Nucleus accumbens (tissue), 56 donors: ENCODE measurements at regions not wholly inside any gene's neighbourhood (a gene's known extent, or its start where the extent isn't known, plus 50 kb on each side); places are given as distances from the start of the nearest gene placed in this dataset.

ENCODE experiments used
- DNase-seq, 56 donors: peaks; one replicate each; lab custom pipeline; 2025; lab: John Stamatoyannopoulos, UW

- DNase-seq = peak in 12 of 56 donors; percentile 2 to 48 (median 22)
These were observed 199.3 kb upstream of the GRIK3 start for GRCh38 chr1:37233606-37234005.

DNA sequence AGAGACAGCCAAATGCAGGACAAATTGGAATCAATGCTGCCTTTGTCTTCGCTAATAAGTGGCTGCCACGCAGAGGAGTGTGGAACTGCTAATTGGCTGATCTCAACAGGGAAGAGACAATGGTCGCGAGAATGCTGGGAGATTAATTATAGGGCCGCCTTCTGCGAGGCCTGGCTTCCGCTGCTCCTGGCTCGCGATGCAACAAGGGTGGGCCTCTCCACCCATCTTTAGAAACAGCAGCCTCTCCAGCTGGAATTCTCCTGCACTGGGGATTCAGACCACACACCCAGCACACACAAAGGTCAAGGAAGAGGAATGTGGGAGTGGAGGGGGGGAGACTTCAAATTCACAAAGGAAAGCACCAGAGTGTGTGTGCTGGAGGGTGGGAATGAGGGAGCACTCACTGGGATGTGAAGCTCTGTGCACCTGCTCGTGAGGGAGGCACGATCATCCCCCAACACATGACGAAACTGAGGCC is 200.7 kb upstream of the GRIK3 start:
- peak in 42 of 56 donors; percentile 5 to 73 (median 40) for DNase-seq

DNA sequence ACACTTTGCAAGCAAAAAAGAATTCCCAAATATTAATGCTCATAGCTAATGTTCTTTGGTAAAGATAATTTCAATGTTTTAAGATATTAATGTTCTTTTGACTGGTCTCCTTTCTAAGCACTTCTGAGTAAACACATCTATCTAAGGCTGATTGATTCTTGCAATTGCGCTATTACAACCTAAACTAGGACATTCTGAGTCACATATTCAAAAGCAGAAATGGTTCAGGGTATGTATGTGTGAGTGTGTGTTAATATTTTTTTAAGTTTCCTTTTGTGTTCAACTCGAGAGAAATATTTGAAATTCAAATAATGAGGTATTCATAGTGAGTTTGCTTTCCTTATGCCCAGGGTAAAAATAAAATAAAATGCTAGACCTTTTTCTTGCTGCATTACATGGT is 203.6 kb upstream of the GRIK3 start:
- no peak for DNase-seq

GRCh38 chr1:37238364-37239224 is 204.3 kb upstream of the GRIK3 start:
- DNase-seq = peak in 24 of 56 donors; percentile 8 to 63 (median 30)

GRCh38 chr1:37239225-37239740 is 205.0 kb upstream of the GRIK3 start:
- DNase-seq = no peak

- DNase-seq = no peak
These were observed 206.6 kb upstream of the GRIK3 start for GRCh38 chr1:37240897-37241296.

DNA sequence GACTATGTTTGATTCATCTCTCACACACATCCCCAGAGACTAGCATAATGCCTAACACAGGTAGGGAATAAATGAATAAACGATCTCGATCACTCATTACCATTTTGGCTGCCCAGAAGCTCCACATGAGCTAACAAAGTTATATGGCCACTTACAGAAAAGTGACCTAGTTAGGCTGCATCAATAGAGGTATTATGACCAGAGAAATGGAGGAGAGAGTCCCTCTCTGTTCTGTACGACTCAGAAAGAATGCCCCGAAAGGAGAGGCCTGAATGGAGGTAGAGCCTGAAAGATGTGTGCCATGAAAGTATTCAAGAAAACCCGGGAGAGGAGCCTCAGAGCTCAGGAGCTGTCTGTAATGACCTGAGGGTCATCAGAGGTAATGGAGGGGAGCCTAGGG is 208.2 kb upstream of the GRIK3 start:
- no peak for DNase-seq

GRCh38 chr1:37243368-37244082 is 209.2 kb upstream of the GRIK3 start:
- DNase-seq = no peak

GRCh38 chr1:37244083-37244480 is 209.8 kb upstream of the GRIK3 start:
- DNase-seq = no peak

GRCh38 chr1:37244815-37245214 is 210.5 kb upstream of the GRIK3 start:
- no peak for DNase-seq

- no peak for DNase-seq
These were observed 212.3 kb upstream of the GRIK3 start for GRCh38 chr1:37246631-37247030.

DNA sequence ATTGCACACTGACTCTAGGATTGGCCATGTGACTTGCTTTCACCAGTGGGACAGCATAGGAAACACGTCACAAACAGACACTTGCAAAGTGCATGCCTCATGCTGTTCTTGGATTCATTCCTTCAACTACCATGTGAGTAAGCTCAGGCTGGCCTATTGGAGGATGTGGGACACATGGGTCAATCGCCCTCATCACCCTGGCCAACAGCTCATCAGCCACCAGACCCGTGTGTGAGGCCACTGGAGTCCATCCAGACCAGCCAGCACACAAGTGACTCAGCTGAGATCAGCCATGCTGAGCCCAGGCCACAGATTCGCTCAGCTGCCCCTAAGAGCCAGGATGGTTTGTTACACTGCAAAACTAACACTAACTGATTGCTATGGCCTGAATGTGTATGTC is 216.1 kb upstream of the GRIK3 start:
- DNase-seq = no peak

- peak in 43 of 56 donors; percentile 4 to 75 (median 39) for DNase-seq
These were observed 219.1 kb upstream of the ZC3H12A start for GRCh38 chr1:37255136-37255795.

DNA sequence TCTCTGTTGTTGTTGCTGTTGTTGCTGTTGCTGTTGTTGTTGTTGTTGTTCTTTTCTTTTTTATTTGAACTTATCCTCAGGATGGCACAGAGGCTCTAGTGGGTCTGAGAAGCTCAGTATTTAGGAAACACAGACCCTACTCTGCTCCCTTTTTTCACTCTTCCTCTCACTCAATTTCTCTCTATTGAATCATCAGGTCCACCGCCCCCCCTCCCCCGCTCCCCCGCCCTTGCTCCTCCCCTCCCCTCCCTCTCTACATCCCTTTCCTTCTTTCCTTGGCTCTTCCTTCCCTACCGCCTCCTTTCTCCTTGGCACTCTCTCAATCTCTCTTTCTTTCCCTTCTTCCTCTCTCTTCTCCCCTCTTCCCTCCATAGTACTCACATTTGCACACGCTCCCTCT is 218.5 kb upstream of the ZC3H12A start:
- no peak for DNase-seq

GRCh38 chr1:37257646-37258045 is 216.7 kb upstream of the ZC3H12A start:
- DNase-seq = no peak

DNA sequence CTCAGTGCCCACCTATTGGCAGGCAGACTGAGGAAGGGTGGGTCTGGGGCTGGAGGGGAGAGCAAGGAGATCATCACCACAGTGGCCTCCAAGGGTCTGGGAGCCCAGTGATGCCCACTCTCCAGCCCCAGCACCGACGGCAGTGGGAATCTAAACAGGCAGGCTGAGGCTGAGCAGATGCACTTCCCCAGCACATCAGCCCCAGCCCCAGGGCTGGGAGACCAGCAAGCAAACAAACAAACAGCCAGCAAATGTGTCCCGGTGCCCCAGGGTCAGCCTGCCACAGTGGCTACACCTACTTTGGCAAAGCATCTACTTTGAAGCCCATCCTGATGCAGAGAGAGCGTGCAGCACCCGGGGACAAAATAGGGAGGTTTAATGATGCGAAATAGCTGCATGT is 216.3 kb upstream of the ZC3H12A start:
- no peak for DNase-seq

DNA sequence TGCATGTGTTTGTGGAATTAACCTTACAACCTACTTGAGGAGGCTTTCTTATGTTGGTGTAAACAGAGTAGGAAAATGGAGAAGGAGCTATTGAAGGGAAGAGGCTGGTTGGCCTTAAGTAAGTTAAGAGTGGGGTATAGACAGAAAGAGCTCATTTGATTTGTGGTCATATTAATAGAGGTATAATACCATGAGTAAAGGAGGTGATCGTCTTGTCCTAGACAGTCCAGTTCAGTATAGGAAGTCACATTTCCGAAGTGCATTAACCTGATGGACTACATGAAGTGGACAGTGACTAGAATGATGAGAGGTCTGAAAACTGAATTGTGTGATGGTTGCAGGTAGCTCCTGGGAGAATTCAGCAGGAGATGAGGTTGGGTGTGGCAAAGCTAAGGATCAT is 215.4 kb upstream of the ZC3H12A start:
- DNase-seq = no peak

DNA sequence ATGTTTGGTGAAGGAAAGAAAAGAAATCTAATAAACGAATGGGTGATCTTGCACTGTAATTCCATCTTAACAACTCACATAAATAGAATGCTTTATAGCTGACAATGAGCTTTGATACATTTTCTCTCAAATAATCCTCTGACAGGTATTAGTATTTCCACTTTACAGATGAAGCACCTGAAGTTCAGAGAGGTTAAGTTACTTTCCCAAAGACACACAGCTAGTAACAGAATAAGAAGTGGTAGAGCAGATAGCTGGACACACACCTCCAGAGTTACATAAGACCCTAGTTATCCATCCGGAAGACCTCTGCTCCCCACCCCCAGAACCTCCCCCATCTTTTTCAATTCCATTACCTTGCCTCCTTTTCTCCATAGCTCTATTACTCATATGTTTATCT is 213.3 kb upstream of the ZC3H12A start:
- DNase-seq = no peak

DNA sequence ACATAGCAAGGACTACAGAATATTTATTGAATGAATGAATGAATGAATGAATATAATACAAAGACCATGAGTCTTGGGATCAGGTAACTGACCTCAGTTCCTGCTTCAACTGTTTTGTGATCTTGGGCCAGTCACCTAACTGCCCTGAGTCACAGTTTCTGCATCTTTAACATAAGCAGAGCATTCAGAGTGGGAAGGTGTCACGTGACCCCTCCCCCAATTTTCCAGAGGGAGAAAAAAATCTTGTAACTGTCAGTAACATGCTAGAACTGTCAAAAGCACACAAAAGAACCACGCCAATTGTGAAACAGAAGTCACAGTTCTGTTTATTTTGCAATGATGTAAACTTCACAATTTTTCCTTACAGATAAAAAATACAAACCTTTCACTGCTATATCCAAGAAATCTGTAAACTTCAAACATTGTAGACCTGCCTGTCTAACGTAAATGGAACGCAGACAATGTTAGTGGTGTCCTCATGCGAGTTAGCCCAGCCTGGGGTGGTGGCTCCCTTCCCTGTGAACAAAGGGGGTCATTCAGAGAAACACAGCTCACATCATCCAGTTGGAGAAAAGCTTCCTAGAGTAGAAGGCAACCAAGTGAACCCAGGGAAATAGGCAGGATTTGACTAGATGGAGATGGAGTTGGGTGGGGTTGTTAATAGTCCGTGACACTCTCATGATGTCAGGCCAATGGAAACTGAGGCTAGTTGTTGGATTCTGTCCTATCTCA is 211.8 kb upstream of the ZC3H12A start:
- peak in 4 of 56 donors; percentile 5 to 49 (median 20) for DNase-seq

- no peak for DNase-seq
These were observed 209.2 kb upstream of the ZC3H12A start for GRCh38 chr1:37265156-37265555.
